ENCODE measurements at regions not wholly inside any gene's neighbourhood (a gene's known extent, or its start where the extent isn't known, plus 50 kb on each side); places are given as distances from the start of the nearest gene placed in this dataset.

- Histone ChIP-seq H2AFZ (replicated peaks; ENCODE audit: low read length, poor library complexity) (no peak overlapping the region), H2BK120ac (ENCODE audit: low read depth, low read length) (no peak overlapping the region), H3K9me1 (ENCODE audit: insufficient read depth, low read length) (peaks cover 10% of the 10 kb centered on the region), H3K4me2 (ENCODE audit: low read depth, low read length) (no peak overlapping the region), H4K20me1 (ENCODE audit: insufficient read depth, low read length) (no peaks in the 10 kb centered on the region), H3K4me1 (ENCODE audit: control insufficient read depth, insufficient read depth, low read length) (peaks cover 11% of the 10 kb centered on the region), H2BK15ac (ENCODE audit: low read depth, low read length) (no peak overlapping the region), H3K9me3 (ENCODE audit: control insufficient read depth, insufficient read depth, low read length) (no peaks in the 10 kb centered on the region), H3K18ac (ENCODE audit: low read depth, low read length) (no peak overlapping the region), H2AK5ac (ENCODE audit: low read depth, low read length) (no peak overlapping the region), H3K14ac (replicated peaks; ENCODE audit: low read depth, low read length) (no peak overlapping the region), H3K4me3 (ENCODE audit: insufficient read depth, low read depth, low read length) (no peak overlapping the region), H2BK20ac (ENCODE audit: low read depth, low read length) (no peak overlapping the region), H3K36me3 (ENCODE audit: control insufficient read depth, insufficient read depth, low read length) (no peaks in the 10 kb centered on the region), H3K79me1 (ENCODE audit: low read depth in 1 of 2, low read length in 2 of 2) (no peaks in the 10 kb centered on the region), H3K56ac (ENCODE audit: extremely low read depth, insufficient read depth, low read length) (no peak overlapping the region), H3K4ac (ENCODE audit: low read depth, low read length) (no peak overlapping the region), H3K9ac (ENCODE audit: low read depth, low read length) (no peak overlapping the region), H2AK9ac (replicated peaks; ENCODE audit: low read depth, low read length, poor library complexity) (no peak overlapping the region), H3K23ac (ENCODE audit: low read depth, low read length) (no peak overlapping the region), H4K91ac (ENCODE audit: insufficient read depth, low read depth, low read length) (no peak overlapping the region), H2BK5ac (ENCODE audit: low read depth, low read length, poor library complexity, severe bottlenecking) (no peak overlapping the region), H3K27me3 (ENCODE audit: control insufficient read depth, insufficient read depth, low read length) (no peaks in the 10 kb centered on the region), H3K27ac (ENCODE audit: insufficient read depth, low read length) (no peak overlapping the region), H4K8ac (ENCODE audit: low read depth in 2 of 2, low read length in 2 of 2) (no peak overlapping the region), H4K5ac (ENCODE audit: low read depth, low read length) (no peak overlapping the region)
- intact Hi-C loops (cut with micrococcal nuclease) = loop anchor here (10.0 kb wide), 1 partner anchor 283 kb away; no protein-coding TSS in a partner anchor
- in situ Hi-C loops (cut with MboI; ENCODE audit: low sequenced_read_pairs) = loop anchor here (10.0 kb wide), 1 partner anchor 657 kb away; the partner anchor contains the start of gene SHH
- CTCF ChIA-PET = interaction anchor here (0.6 kb wide), 1 partner anchor 13 kb away, joined by 3 read pairs; no protein-coding TSS in a partner anchor
- POLR2A ChIA-PET (ENCODE audit: unreplicated experiment) = no interaction called here
- 86% methylated on average over 5 of the region's 11 CpGs; no CpG with 5 or more reads in 1 of the 2 experiments for WGBS, 2 experiments (ENCODE audit: extremely low coverage in 2 of 2, insufficient read length in 1 of 2)
- dilution Hi-C loops (cut with HindIII; ENCODE audit: low sequenced_read_pairs, unreplicated experiment) = no loop called here
- DNase-seq (no peak), ATAC-seq (ENCODE audit: low read depth) (no peak)
- TF ChIP-seq CHD1 (IDR thresholded peaks at IDR 0.05; ENCODE audit: low read depth, low read length) (no peak), MAZ (IDR thresholded peaks at IDR 0.05; ENCODE audit: borderline replicate concordance, low read depth, low read length) (no peak), RAD21 (IDR thresholded peaks at IDR 0.05; ENCODE audit: low read length) (no peak), RFX5 (IDR thresholded peaks at IDR 0.05; ENCODE audit: low read depth, low read length) (no peak), RCOR1 (IDR thresholded peaks at IDR 0.05; ENCODE audit: insufficient replicate concordance, low read length) (no peak), USF2 (IDR thresholded peaks at IDR 0.05; ENCODE audit: low read depth, low read length) (no peak), MXI1 (IDR thresholded peaks at IDR 0.05; ENCODE audit: borderline replicate concordance, low read depth, low read length) (no peak), POLR2A (IDR thresholded peaks at IDR 0.05; ENCODE audit: low read depth, low read length) (no peak), MAFK (IDR thresholded peaks at IDR 0.05; ENCODE audit: low read depth, low read length) (no peak), CEBPB (IDR thresholded peaks at IDR 0.05; ENCODE audit: low read depth, low read length) (no peak), NFE2L2 (IDR thresholded peaks at IDR 0.05; ENCODE audit: low read depth, low read length) (no peak), CTCF (conservative IDR thresholded peaks at IDR 0.05; ENCODE audit: low read depth, low read length) (no peak), SMC3 (IDR thresholded peaks at IDR 0.05; ENCODE audit: low read depth, low read length) (no peak), BHLHE40 (IDR thresholded peaks at IDR 0.05; ENCODE audit: low read depth, low read length) (no peak), ELK1 (IDR thresholded peaks at IDR 0.05; ENCODE audit: borderline replicate concordance, low read depth, low read length) (no peak), FOS (IDR thresholded peaks at IDR 0.05; ENCODE audit: low read depth, low read length) (no peak)
- no TSS peak for BruUV-seq (replicated peaks)
These were observed 168.3 kb upstream of the RNF32 start for GRCh38 chr7:156472267-156472666.
